WI38 (cell line): ENCODE measurements at regions not wholly inside any gene's neighbourhood (a gene's known extent, or its start where the extent isn't known, plus 50 kb on each side); places are given as distances from the start of the nearest gene placed in this dataset.

Experiments
- H3K4me3 ChIP-seq: 2 replicates; pipeline ENCODE4 v1.5.1; 2011; ENCODE audit warnings: low read depth, mild to moderate bottlenecking, control low read depth, low read length
- CTCF ChIP-seq: IDR thresholded peaks from 2 replicates; pipeline ENCODE4 v1.5.1; 2012; ENCODE audit warnings: low read depth, mild to moderate bottlenecking, control low read depth, low read length

GRCh38 chr14:98243332-98243731, 1028.7 kb downstream of the BCL11B start:
- no peak for TF ChIP-seq CTCF
- no peak overlapping the region for H3K4me3 ChIP-seq

GRCh38 chr14:98244162-98244948, 1027.6 kb downstream of the BCL11B start:
- no peak overlapping the region for H3K4me3 ChIP-seq
- TF ChIP-seq CTCF, result no peak

GRCh38 chr14:98244966-98245569, 1026.9 kb downstream of the BCL11B start:
- TF ChIP-seq CTCF, result no peak

GRCh38 chr14:98249057-98249456, 1022.9 kb downstream of the BCL11B start:
- no peak for TF ChIP-seq CTCF
- H3K4me3 ChIP-seq, result no peak overlapping the region

More at GRCh38 chr14:98244966-98245569, 1026.9 kb downstream of the BCL11B start:
- no peak overlapping the region for H3K4me3 ChIP-seq

GRCh38 chr14:98249476-98249875, 1022.5 kb downstream of the BCL11B start:
- no peak for TF ChIP-seq CTCF
- H3K4me3 ChIP-seq, result no peak overlapping the region

GRCh38 chr14:98252820-98253219, 1019.2 kb downstream of the BCL11B start:
- H3K4me3 ChIP-seq, result no peak overlapping the region
- TF ChIP-seq CTCF, result no peak

DNA sequence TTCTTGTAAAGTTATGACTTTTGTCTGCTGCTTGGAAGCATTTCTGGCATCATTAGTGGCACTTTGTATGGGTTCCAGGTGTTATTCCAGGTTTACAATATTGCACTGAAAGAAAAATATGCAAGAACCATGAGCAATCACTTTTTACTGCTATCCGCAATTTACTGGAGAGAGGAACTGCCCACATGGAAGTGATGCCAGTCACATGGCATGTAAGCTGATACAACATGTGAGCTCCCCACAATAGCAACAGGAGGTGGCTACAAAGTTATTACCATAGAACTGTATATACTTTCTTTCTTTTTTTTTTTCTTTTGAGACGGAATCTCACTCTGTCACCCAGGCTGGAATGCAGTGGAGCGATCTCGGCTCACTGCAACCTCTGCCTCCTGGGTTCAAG, 1012.1 kb downstream of the BCL11B start:
- H3K4me3 ChIP-seq, result no peak overlapping the region
- no peak for TF ChIP-seq CTCF
